Trophoblast cell (in vitro differentiated cells and primary cell): ENCODE measurements at regions not wholly inside any gene's neighbourhood (a gene's known extent, or its start where the extent isn't known, plus 50 kb on each side); places are given as distances from the start of the nearest gene placed in this dataset.

ENCODE experiments used
- DNase-seq, 2 donors: peaks; one replicate each; pipeline ENCODE4 v3.0.0-alpha.2; 2016
- H2AFZ ChIP-seq: 2 replicates; pipeline ENCODE4 v1.6.1; 2013; ENCODE audit warnings: low read length, moderate library complexity, mild to moderate bottlenecking; ENCODE audit not compliant: insufficient read depth, poor library complexity
- H2AK5ac ChIP-seq: 2 replicates; pipeline ENCODE4 v1.6.1; 2013; ENCODE audit warnings: mild to moderate bottlenecking, low read length
- H2BK120ac ChIP-seq: 2 replicates; pipeline ENCODE4 v1.6.1; 2013; ENCODE audit warnings: low read length, mild to moderate bottlenecking, moderate library complexity; ENCODE audit not compliant: insufficient read depth, poor library complexity
- H2BK12ac ChIP-seq: 2 replicates; pipeline ENCODE4 v1.6.1; 2013; ENCODE audit warnings: mild to moderate bottlenecking, low read length, moderate library complexity
- H2BK5ac ChIP-seq: 2 replicates; pipeline ENCODE4 v1.6.1; 2013; ENCODE audit warnings: low read length, low read depth, moderate library complexity, mild to moderate bottlenecking; ENCODE audit not compliant: poor library complexity
- H3K14ac ChIP-seq: 2 replicates; pipeline ENCODE4 v1.6.1; 2013; ENCODE audit warnings: mild to moderate bottlenecking, low read length
- H3K18ac ChIP-seq: 2 replicates; pipeline ENCODE4 v1.6.1; 2013; ENCODE audit warnings: mild to moderate bottlenecking, low read length
- H3K23ac ChIP-seq: 2 replicates; pipeline ENCODE4 v1.6.1; 2013; ENCODE audit warnings: low read length
- H3K27ac ChIP-seq: 2 replicates; pipeline ENCODE4 v1.5.1; 2013; ENCODE audit warnings: low read depth, mild to moderate bottlenecking, inconsistent platforms, low read length, moderate library complexity
- H3K27me3 ChIP-seq: 2 replicates; pipeline ENCODE4 v1.6.1; 2013; ENCODE audit warnings: inconsistent platforms, mild to moderate bottlenecking, low read length, moderate library complexity; ENCODE audit not compliant: insufficient read depth
- H3K36me3 ChIP-seq, 2 experiments: 1 replicate in 1 of 2; 2 replicates in 1 of 2; pipeline ENCODE4 v1.6.1; 2013; ENCODE audit warnings: low read length in 2 of 2, mild to moderate bottlenecking in 2 of 2, moderate library complexity in 1 of 2; ENCODE audit not compliant: insufficient read depth in 2 of 2, control insufficient read depth in 1 of 2
- H3K4ac ChIP-seq: 2 replicates; pipeline ENCODE4 v1.6.1; 2013; ENCODE audit warnings: low read depth, mild to moderate bottlenecking, low read length, moderate library complexity
- H3K4me1 ChIP-seq, 2 experiments: 1 replicate in 1 of 2; 2 replicates in 1 of 2; pipeline ENCODE4 v1.6.1; 2013; ENCODE audit warnings: low read length in 2 of 2, mild to moderate bottlenecking in 2 of 2, moderate library complexity in 1 of 2; ENCODE audit not compliant: insufficient read depth in 2 of 2, control insufficient read depth in 1 of 2
- H3K4me2 ChIP-seq: 2 replicates; pipeline ENCODE4 v1.6.1; 2013; ENCODE audit warnings: inconsistent platforms, mild to moderate bottlenecking, low read length, moderate library complexity
- H3K4me3 ChIP-seq: 2 replicates; pipeline ENCODE4 v1.5.1; 2013; ENCODE audit warnings: mild to moderate bottlenecking, low read depth, low read length, inconsistent platforms
- H3K79me1 ChIP-seq: one replicate; pipeline ENCODE4 v1.6.1; 2013; ENCODE audit warnings: low read length
- H3K79me2 ChIP-seq: 2 replicates; pipeline ENCODE4 v1.6.1; 2013; ENCODE audit warnings: low read length, mild to moderate bottlenecking; ENCODE audit not compliant: control insufficient read depth, insufficient read depth, poor library complexity
- H3K9ac ChIP-seq: 2 replicates; pipeline ENCODE4 v1.6.1; 2013; ENCODE audit warnings: mild to moderate bottlenecking, low read length
- H3K9me3 ChIP-seq: 2 replicates; pipeline ENCODE4 v1.6.1; 2013; ENCODE audit warnings: low read depth, mild to moderate bottlenecking, control low read depth, inconsistent platforms, low read length; ENCODE audit not compliant: insufficient read depth
- H4K12ac ChIP-seq: 2 replicates; pipeline ENCODE4 v1.6.1; 2013; ENCODE audit warnings: low read depth, mild to moderate bottlenecking, low read length, moderate library complexity
- H4K8ac ChIP-seq: 2 replicates; pipeline ENCODE4 v1.6.1; 2013; ENCODE audit warnings: low read depth, mild to moderate bottlenecking, low read length, moderate library complexity
- H4K91ac ChIP-seq: one replicate; pipeline ENCODE4 v1.6.1; 2013; ENCODE audit warnings: low read depth, mild to moderate bottlenecking, low read length, moderate library complexity
- WGBS: extraction: QIAGEN DNeasy Blood & Tissue Kit; methylation state at CpG from one replicate; pipeline ENCODE4 v1.1.7; 2013; ENCODE audit warnings: missing lambda C conversion rate; ENCODE audit not compliant: insufficient read length, insufficient coverage; ENCODE audit errors: extremely low coverage; 5-methylcytosine and 5-hydroxymethylcytosine counted together

GRCh38 chrX:113455582-113455981 lies 615.0 kb upstream of the AMOT start:
- Histone ChIP-seq H3K27ac (no peak overlapping the region), H3K9me3 (no peaks in the 10 kb centered on the region), H3K4me2 (no peak overlapping the region), H3K4me3 (no peak overlapping the region), H3K79me1 (no peaks in the 10 kb centered on the region), H2BK5ac (no peak overlapping the region), H3K18ac (no peak overlapping the region), H2BK12ac (no peak overlapping the region), H3K36me3 (no peaks in the 10 kb centered on the region), H3K4me1 (no peaks in the 10 kb centered on the region), H2BK120ac (no peak overlapping the region), H4K12ac (no peak overlapping the region), H3K9ac (no peak overlapping the region), H2AFZ (no peak overlapping the region), H3K14ac (no peak overlapping the region), H3K23ac (no peak overlapping the region), H3K79me2 (no peaks in the 10 kb centered on the region), H3K4ac (no peak overlapping the region), H4K91ac (no peak overlapping the region), H4K8ac (no peak overlapping the region), H3K27me3 (no peaks in the 10 kb centered on the region), H2AK5ac (no peak overlapping the region)
- DNase-seq: no peak

GRCh38 chrX:113429011-113429410 lies 588.4 kb upstream of the AMOT start:
- no peak overlapping the region for H2BK120ac ChIP-seq
- H3K27me3 ChIP-seq: no peaks in the 10 kb centered on the region
- H2BK5ac ChIP-seq: no peak overlapping the region
- WGBS: no CpG with 5 or more reads among the region's 1 CpG
- H4K91ac ChIP-seq: no peak overlapping the region
- H3K4me2 ChIP-seq: no peak overlapping the region
- no peak overlapping the region for H3K4me3 ChIP-seq
- H3K4me1 ChIP-seq: no peaks in the 10 kb centered on the region
- no peak overlapping the region for H4K8ac ChIP-seq
- no peaks in the 10 kb centered on the region for H3K9me3 ChIP-seq
- peak in 1 of 2 donors; percentile 0 for DNase-seq
- H3K14ac ChIP-seq: no peak overlapping the region
- H2AK5ac ChIP-seq: no peak overlapping the region
- H2AFZ ChIP-seq: no peak overlapping the region
- no peaks in the 10 kb centered on the region for H3K79me2 ChIP-seq
- peak overlapping the region; percentile 43 for H4K12ac ChIP-seq
- H3K18ac ChIP-seq: no peak overlapping the region
- no peak overlapping the region for H3K4ac ChIP-seq
- no peak overlapping the region for H3K27ac ChIP-seq
- H3K23ac ChIP-seq: no peak overlapping the region
- no peaks in the 10 kb centered on the region for H3K79me1 ChIP-seq
- H3K36me3 ChIP-seq: no peaks in the 10 kb centered on the region
- H2BK12ac ChIP-seq: no peak overlapping the region
- no peak overlapping the region for H3K9ac ChIP-seq

- Histone ChIP-seq H3K23ac (no peak overlapping the region), H2BK120ac (no peak overlapping the region), H3K18ac (no peak overlapping the region), H4K91ac (no peak overlapping the region), H4K8ac (no peak overlapping the region), H2AK5ac (no peak overlapping the region), H2AFZ (no peak overlapping the region), H3K4me2 (no peak overlapping the region), H3K9me3 (no peaks in the 10 kb centered on the region), H2BK5ac (no peak overlapping the region), H3K4ac (no peak overlapping the region), H3K9ac (no peak overlapping the region), H3K79me1 (no peaks in the 10 kb centered on the region), H3K4me3 (no peak overlapping the region), H3K14ac (no peak overlapping the region), H3K4me1 (no peaks in the 10 kb centered on the region), H3K27ac (no peak overlapping the region), H3K27me3 (no peaks in the 10 kb centered on the region), H3K36me3 (no peaks in the 10 kb centered on the region), H4K12ac (no peak overlapping the region), H2BK12ac (no peak overlapping the region), H3K79me2 (no peaks in the 10 kb centered on the region)
- DNase-seq: no peak
- WGBS: no CpG with 5 or more reads among the region's 4 CpGs
Measured at GRCh38 chrX:113422323-113422722, 581.7 kb upstream of the AMOT start.

GRCh38 chrX:113421432-113421831 lies 580.8 kb upstream of the AMOT start:
- H3K27ac ChIP-seq: no peak overlapping the region
- H3K27me3 ChIP-seq: no peaks in the 10 kb centered on the region
- H4K8ac ChIP-seq: no peak overlapping the region
- no peak overlapping the region for H3K23ac ChIP-seq
- H2AK5ac ChIP-seq: no peak overlapping the region
- no peak overlapping the region for H2AFZ ChIP-seq
- H2BK120ac ChIP-seq: no peak overlapping the region
- H3K9ac ChIP-seq: no peak overlapping the region
- H3K18ac ChIP-seq: no peak overlapping the region
- H4K12ac ChIP-seq: no peak overlapping the region
- H3K79me2 ChIP-seq: no peaks in the 10 kb centered on the region
- H3K4ac ChIP-seq: no peak overlapping the region
- no peaks in the 10 kb centered on the region for H3K36me3 ChIP-seq
- no peaks in the 10 kb centered on the region for H3K4me1 ChIP-seq
- H3K9me3 ChIP-seq: no peaks in the 10 kb centered on the region
- no peaks in the 10 kb centered on the region for H3K79me1 ChIP-seq
- no peak for DNase-seq
- no peak overlapping the region for H3K4me3 ChIP-seq
- no peak overlapping the region for H4K91ac ChIP-seq
- no peak overlapping the region for H2BK5ac ChIP-seq
- WGBS: no CpG with 5 or more reads among the region's 1 CpG
- no peak overlapping the region for H2BK12ac ChIP-seq
- no peak overlapping the region for H3K4me2 ChIP-seq
- no peak overlapping the region for H3K14ac ChIP-seq
